ENCODE measurements at regions not wholly inside any gene's neighbourhood (a gene's known extent, or its start where the extent isn't known, plus 50 kb on each side); places are given as distances from the start of the nearest gene placed in this dataset.

GRCh38 chr4:110414561-110414920 is 61.4 kb upstream of the ENPEP start:
- TF ChIP-seq, protein P1, sequence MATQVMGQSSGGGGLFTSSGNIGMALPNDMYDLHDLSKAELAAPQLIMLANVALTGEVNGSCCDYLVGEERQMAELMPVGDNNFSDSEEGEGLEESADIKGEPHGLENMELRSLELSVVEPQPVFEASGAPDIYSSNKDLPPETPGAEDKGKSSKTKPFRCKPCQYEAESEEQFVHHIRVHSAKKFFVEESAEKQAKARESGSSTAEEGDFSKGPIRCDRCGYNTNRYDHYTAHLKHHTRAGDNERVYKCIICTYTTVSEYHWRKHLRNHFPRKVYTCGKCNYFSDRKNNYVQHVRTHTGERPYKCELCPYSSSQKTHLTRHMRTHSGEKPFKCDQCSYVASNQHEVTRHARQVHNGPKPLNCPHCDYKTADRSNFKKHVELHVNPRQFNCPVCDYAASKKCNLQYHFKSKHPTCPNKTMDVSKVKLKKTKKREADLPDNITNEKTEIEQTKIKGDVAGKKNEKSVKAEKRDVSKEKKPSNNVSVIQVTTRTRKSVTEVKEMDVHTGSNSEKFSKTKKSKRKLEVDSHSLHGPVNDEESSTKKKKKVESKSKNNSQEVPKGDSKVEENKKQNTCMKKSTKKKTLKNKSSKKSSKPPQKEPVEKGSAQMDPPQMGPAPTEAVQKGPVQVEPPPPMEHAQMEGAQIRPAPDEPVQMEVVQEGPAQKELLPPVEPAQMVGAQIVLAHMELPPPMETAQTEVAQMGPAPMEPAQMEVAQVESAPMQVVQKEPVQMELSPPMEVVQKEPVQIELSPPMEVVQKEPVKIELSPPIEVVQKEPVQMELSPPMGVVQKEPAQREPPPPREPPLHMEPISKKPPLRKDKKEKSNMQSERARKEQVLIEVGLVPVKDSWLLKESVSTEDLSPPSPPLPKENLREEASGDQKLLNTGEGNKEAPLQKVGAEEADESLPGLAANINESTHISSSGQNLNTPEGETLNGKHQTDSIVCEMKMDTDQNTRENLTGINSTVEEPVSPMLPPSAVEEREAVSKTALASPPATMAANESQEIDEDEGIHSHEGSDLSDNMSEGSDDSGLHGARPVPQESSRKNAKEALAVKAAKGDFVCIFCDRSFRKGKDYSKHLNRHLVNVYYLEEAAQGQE (IDR thresholded peaks at IDR 0.05; ENCODE audit: insufficient read depth in 1 of 2, low read depth in 2 of 2, low read length in 2 of 2): no peak
- no peak for TF ChIP-seq SIN3A (IDR thresholded peaks at IDR 0.05; ENCODE audit: borderline replicate concordance, insufficient read depth, low read length)
- TF ChIP-seq POLR2AphosphoS5 (IDR thresholded peaks at IDR 0.05; ENCODE audit: low read depth, low read length): no peak

GRCh38 chr4:110412354-110413065 is 63.4 kb upstream of the ENPEP start:
- no peak for TF ChIP-seq FOXP2 (optimal IDR thresholded peaks at IDR 0.05; ENCODE audit: borderline replicate concordance, extremely low read depth, extremely low read length, insufficient read depth)
- TF ChIP-seq SIN3A (IDR thresholded peaks at IDR 0.05; ENCODE audit: borderline replicate concordance, insufficient read depth, low read length): no peak
- TF ChIP-seq POLR2AphosphoS5 (IDR thresholded peaks at IDR 0.05; ENCODE audit: low read depth, low read length): no peak
- TF ChIP-seq, protein P1 (IDR thresholded peaks at IDR 0.05; ENCODE audit: insufficient read depth in 1 of 2, low read depth in 2 of 2, low read length in 2 of 2): no peak
- TF ChIP-seq TAF1 (IDR thresholded peaks at IDR 0.05; ENCODE audit: borderline replicate concordance, insufficient read depth, low read length): no peak

GRCh38 chr4:110411574-110412011 is 64.4 kb upstream of the ENPEP start:
- TF ChIP-seq TAF1 (IDR thresholded peaks at IDR 0.05; ENCODE audit: borderline replicate concordance, insufficient read depth, low read length) (no peak), FOXP2 (optimal IDR thresholded peaks at IDR 0.05; ENCODE audit: borderline replicate concordance, extremely low read depth, extremely low read length, insufficient read depth) (no peak), POLR2AphosphoS5 (IDR thresholded peaks at IDR 0.05; ENCODE audit: low read depth, low read length) (no peak), SIN3A (IDR thresholded peaks at IDR 0.05; ENCODE audit: borderline replicate concordance, insufficient read depth, low read length) (no peak)
- TF ChIP-seq, protein P1 (IDR thresholded peaks at IDR 0.05; ENCODE audit: insufficient read depth in 1 of 2, low read depth in 2 of 2, low read length in 2 of 2): no peak

GRCh38 chr4:110400086-110400485 is 75.9 kb upstream of the ENPEP start:
- TF ChIP-seq FOXP2 (optimal IDR thresholded peaks at IDR 0.05; ENCODE audit: borderline replicate concordance, extremely low read depth, extremely low read length, insufficient read depth) (no peak), TAF1 (IDR thresholded peaks at IDR 0.05; ENCODE audit: borderline replicate concordance, insufficient read depth, low read length) (no peak), SIN3A (IDR thresholded peaks at IDR 0.05; ENCODE audit: borderline replicate concordance, insufficient read depth, low read length) (no peak), POLR2AphosphoS5 (IDR thresholded peaks at IDR 0.05; ENCODE audit: low read depth, low read length) (no peak)
- TF ChIP-seq, protein P1 (IDR thresholded peaks at IDR 0.05; ENCODE audit: insufficient read depth in 1 of 2, low read depth in 2 of 2, low read length in 2 of 2): no peak

GRCh38 chr4:110396963-110397362 is 79.0 kb upstream of the ENPEP start:
- TF ChIP-seq TAF1 (IDR thresholded peaks at IDR 0.05; ENCODE audit: borderline replicate concordance, insufficient read depth, low read length): no peak
- no peak for TF ChIP-seq POLR2AphosphoS5 (IDR thresholded peaks at IDR 0.05; ENCODE audit: low read depth, low read length)
- no peak for TF ChIP-seq SIN3A (IDR thresholded peaks at IDR 0.05; ENCODE audit: borderline replicate concordance, insufficient read depth, low read length)

Measured in PFSK-1 (cell line).